Coronary artery (tissue), 2 donors: ENCODE measurements at regions not wholly inside any gene's neighbourhood (a gene's known extent, or its start where the extent isn't known, plus 50 kb on each side); places are given as distances from the start of the nearest gene placed in this dataset.

ENCODE experiments used
- DNase-seq: peaks from one replicate; pipeline ENCODE4 v3.0.0-alpha.2; 2017; ENCODE audit warnings: low spot score
- H3K27ac ChIP-seq, 2 donors: fragments of 200-600 bp; sonication (generic); one replicate each; pipeline ENCODE4 v1.5.1; 2016 to 2019
- H3K4me3 ChIP-seq: fragments of 200-600 bp; sonication (generic); 2 replicates; pipeline ENCODE4 v1.5.1; 2016; ENCODE audit warnings: mild to moderate bottlenecking, moderate library complexity
- TF ChIP-seq, protein P1 (sequence below): fragments of 200-600 bp; sonication (generic); IDR thresholded peaks from one replicate; pipeline ENCODE4 v1.5.1; 2019; ENCODE audit warnings: antibody characterized with exemption

DNA sequence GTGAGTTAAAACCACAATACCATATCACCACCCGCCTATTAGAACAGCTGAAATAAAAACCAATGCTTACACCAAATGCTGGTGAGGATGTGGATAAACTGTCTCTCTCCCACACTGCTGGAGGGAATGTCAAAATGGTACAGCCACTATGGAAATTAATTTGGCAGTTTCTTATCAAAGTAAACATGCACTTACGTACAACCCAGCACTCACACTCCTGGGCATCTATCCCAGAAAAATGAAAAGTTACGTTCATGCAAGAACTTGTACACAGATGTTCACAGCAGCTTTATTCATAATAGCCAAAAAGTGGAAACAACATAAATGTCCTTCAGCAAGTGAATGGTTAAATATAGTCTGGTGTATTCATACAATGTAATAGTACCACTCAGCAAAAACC is 173.2 kb upstream of the MYOCD start:
- H3K27ac ChIP-seq = peak overlapping the region in 1 of 2 donors; percentile 40
- TF ChIP-seq, protein P1, sequence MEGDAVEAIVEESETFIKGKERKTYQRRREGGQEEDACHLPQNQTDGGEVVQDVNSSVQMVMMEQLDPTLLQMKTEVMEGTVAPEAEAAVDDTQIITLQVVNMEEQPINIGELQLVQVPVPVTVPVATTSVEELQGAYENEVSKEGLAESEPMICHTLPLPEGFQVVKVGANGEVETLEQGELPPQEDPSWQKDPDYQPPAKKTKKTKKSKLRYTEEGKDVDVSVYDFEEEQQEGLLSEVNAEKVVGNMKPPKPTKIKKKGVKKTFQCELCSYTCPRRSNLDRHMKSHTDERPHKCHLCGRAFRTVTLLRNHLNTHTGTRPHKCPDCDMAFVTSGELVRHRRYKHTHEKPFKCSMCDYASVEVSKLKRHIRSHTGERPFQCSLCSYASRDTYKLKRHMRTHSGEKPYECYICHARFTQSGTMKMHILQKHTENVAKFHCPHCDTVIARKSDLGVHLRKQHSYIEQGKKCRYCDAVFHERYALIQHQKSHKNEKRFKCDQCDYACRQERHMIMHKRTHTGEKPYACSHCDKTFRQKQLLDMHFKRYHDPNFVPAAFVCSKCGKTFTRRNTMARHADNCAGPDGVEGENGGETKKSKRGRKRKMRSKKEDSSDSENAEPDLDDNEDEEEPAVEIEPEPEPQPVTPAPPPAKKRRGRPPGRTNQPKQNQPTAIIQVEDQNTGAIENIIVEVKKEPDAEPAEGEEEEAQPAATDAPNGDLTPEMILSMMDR = no peak
- H3K4me3 ChIP-seq = no peak overlapping the region
- DNase-seq = no peak

DNA sequence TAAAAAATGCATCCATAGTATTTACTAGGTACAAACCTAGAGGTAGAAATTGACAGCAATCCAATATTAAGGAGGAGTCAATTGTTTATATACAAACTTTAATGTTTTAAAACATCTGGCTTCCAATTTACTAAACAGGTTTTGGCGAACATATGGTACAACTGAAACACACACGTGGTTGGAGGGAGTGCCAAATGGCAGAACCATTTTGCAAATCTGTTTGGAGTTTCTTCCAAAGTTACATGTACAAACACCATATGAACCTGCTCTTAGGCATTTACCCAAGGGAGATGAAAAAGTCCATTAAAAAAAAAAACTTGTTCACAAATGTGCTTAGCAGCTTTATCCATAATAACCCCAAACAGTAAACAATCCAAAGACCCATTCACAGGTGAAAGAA is 159.8 kb upstream of the MYOCD start:
- H3K27ac ChIP-seq = no peak overlapping the region
- TF ChIP-seq, protein P1 = no peak
- no peak overlapping the region for H3K4me3 ChIP-seq
- DNase-seq = no peak

DNA sequence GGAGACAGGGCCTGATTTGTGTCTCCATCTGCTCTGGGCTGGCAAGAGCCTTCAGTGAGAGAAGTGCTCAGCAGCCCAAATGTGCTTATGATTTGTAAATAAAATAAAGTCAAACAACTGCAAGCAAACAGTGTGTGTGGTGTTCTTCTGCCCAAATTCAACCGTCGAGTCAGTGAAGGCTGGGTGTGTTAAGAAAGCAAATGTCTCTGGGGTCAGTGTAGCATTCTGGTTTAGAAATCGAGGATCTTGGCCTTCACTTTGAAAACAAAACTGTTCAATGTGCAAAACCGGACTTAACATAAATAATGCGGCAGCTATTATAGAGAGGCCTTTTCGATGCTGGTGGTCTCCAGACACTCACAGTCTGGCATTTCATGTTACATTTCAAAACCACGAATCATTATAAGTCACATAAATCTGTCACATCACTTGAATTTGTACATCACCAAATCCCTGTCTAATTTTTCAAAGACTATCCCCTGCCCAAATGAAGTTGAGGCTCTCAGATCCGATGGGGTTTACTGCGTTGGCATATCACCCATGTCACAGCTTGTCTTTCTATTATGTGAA is 158.6 kb upstream of the MYOCD start:
- TF ChIP-seq, protein P1 = no peak
- Histone ChIP-seq H3K27ac (no peak overlapping the region), H3K4me3 (no peak overlapping the region)
- no peak for DNase-seq

DNA sequence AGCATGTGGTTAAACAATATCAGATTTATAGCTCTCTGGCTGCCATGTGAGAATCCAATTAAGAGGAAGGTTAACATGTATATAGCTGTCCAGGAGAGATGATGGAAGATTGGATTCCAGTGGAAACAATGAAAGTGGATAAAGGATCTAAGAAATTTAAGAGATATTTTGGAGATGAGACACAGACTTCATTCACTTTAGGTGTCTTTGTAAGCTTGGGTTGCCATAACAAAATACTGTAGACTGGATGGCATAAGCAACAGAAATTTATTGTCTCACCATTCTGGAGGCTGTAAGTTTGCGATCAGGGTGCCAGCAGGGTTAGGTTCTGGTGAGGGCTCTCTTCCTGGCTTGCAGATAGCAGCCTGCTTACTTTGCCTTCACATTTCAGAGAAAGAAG is 155.9 kb upstream of the MYOCD start:
- Histone ChIP-seq H3K4me3 (no peak overlapping the region), H3K27ac (peak overlapping the region in 1 of 2 donors; percentile 73)
- no peak for DNase-seq
- TF ChIP-seq, protein P1 = no peak

DNA sequence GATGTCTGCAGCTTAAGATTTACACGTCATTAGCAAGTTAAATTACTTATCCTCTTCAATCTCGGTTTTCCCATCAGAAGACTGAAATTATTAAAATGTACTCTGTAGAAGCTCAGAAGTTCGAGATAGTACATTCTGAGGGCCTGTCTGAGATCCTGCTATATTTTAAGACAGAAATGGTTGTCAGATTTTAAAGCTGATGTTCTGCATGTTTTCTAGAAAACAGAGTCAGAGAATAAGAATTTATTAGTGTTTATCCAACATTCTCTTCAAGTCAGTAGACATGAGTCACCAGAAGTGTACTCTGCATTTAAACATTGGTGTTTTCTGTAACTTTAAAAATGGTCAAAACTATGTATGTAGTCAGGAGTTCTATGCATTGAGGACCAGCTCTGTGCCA is 155.2 kb upstream of the MYOCD start:
- Histone ChIP-seq H3K27ac (peak overlapping the region in 1 of 2 donors; percentile 73), H3K4me3 (no peak overlapping the region)
- TF ChIP-seq, protein P1 = no peak
- DNase-seq = no peak

DNA sequence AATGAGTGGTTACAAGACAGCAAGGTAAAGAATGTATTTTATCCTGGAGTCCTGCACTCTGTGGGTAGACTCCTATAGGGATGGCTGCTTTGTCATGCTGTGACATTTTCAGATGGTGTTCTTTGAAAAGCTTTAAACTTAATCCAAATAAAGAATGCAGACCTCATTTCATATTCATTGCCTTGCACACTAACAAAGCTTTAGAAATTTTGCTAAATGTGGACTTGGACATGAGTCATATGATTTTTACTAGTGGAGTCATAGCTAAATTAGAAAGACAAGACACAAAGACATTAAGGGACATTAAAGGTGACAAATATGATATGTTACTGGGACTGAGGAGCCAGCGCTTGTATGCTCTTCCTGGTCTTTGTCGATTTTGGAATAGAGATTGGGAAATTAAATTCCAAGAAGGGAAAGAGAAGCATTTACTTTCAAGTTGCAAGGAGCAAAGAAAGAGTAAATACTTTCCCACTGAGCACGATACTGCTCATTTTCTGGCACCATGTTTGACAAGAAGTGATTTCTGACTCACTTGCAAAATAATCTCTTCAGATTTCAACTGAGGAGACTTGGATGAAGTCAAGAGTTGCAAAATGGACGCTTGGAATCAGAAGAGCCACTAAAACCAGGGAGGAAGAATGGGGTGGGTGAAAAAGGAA is 152.9 kb upstream of the MYOCD start:
- no peak for DNase-seq
- TF ChIP-seq, protein P1 = no peak

DNA sequence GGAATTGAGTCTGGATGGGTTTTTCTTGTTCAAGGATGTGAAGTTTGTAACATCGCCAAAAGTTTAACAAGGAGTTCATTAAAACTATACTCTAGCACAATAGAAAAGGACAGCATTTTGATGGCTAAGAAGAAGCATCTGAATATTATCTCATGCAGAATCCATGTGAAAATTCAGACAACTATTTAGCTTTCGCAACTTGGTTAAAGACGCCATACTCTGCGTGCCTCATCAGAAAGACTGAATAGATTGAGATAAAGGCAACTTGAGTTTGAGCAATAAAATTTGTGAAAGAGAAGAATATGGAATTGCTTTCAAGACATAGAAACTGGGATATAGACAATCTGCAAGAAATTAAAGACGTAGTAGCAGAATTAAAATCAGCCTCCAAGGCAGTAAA is 151.1 kb upstream of the MYOCD start:
- TF ChIP-seq, protein P1 = no peak
- H3K27ac ChIP-seq = no peak overlapping the region
- no peak for DNase-seq
- H3K4me3 ChIP-seq = no peak overlapping the region

More for the DNA sequence above, 152.9 kb upstream of the MYOCD start:
- Histone ChIP-seq H3K4me3 (no peak overlapping the region), H3K27ac (peak overlapping the region; percentile 6 to 56)
